CD4-positive, alpha-beta T cell treated with Interferon alpha-2 for 1 hour (primary cell): ENCODE measurements at regions not wholly inside any gene's neighbourhood (a gene's known extent, or its start where the extent isn't known, plus 50 kb on each side); places are given as distances from the start of the nearest gene placed in this dataset.
"Not testable (repeated sequence)": the region's sequence is repeated elsewhere in the genome, so short reads cannot be mapped to it uniquely, and the experiment has no call there.

Source experiments
- DNase-seq, 2 donors: peaks; one replicate each; pipeline ENCODE4 v3.0.0-alpha.2; 2020 to 2022

DNA sequence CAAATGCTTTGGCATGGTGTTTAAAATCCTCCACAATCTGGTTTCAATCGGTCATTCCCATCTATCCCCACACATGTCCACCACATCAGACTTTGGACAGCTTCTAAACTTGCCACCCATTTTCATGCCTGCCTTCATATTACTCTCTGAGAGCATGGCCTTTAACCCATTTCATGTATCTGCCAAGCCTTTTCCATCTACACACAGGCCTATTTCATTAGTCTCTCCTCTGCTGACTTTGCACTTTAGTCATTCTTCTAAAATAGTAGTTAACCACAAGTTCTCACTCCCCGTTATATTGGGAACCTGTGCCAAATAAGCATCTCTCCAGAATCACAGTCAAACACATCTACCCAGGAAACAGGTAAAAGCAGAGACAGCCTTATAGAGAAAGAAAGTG lies 142.2 kb downstream of the MZT1 start:
- no peak for DNase-seq

DNA sequence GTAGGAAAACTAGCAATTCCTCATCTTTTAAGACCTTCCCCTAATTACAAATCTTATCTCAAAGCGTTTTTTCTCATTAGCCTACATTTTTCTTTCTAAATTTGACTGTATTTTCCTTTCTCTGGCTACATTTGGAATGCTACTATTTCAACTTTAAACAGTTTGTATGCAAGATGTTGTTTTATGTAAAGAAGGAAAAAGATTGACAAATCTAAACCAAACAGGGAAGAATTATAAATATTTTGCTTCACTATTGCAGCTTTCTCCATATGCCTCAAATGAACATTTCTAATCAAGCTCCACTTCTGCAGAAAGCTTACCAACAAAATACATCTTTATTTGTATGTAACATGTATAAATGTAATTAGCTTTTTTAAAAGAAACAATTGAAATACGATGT lies 156.2 kb downstream of the MZT1 start:
- DNase-seq = no peak

DNA sequence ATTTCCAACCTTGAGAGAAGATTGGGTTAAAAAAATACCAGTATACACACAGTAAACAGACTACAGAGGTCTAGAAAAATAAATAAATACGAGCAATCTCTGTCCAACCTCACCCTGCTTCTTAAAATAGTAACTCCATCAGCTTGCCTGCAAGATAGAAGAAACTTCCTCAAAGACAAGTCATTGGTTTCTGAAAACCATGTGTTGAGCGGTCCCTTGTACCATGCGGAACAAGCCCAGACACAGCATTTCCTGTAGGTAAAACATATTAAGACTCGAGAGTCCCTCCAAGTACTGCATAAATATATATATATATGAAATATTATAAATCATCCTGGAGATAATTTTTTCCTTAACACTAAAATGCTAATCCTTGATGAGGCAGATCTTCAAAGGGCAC lies 157.4 kb downstream of the MZT1 start:
- no peak for DNase-seq

DNA sequence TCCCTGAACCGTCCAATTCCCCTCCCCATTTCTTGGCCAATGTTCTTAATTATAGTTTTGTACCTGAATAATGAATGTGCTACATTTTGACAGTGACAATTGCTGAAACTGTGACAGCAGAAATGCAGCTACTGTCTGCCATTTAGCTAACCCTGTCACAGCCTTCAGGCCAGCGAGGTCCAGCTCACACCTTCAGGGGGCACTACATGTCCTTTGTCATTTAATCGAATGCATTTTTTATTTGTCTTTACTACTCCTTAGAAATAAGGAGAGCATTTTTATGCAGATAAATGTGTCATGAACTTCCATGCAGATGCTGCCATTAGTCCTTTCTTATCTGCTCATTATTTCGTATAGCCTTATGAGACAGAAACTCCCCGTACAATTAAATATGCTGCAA lies 159.9 kb downstream of the MZT1 start:
- DNase-seq = no peak

DNA sequence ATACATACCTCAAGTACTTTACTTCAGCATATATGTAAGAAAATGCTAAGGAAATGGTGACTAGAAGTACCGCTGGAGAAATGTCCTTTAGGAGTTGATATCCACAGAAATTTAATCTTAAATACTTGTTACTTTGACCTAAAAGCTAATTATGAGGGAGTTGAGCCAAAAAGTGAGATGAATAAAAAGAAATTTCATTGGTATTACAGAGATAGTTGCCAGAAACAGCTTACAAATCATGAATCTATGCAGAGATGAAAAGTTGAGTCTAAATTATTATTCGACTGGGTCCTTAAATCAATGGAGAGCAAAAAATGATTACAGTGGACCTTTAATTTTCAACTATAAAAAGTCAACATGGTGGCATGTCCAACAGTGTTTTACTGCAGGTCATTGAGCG lies 160.9 kb downstream of the MZT1 start:
- no peak for DNase-seq

DNA sequence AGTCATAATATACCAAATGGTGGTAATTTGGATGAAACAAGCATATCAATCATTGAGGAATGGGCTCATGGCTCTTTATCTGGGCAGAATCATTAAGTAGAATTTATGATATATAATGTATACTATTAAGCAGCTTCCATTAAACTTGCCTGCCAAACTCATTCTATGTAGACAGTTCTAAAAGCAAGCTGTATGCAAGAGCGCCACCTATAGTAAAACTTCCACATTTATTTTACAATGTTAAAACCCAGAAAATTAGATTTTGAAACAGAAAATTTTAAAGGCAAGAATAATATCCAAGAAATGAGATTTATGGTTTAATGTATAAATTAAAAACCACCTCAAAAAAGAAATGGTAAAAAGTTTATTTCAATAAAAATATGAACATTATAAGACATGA lies 161.5 kb downstream of the MZT1 start:
- DNase-seq = no peak

DNA sequence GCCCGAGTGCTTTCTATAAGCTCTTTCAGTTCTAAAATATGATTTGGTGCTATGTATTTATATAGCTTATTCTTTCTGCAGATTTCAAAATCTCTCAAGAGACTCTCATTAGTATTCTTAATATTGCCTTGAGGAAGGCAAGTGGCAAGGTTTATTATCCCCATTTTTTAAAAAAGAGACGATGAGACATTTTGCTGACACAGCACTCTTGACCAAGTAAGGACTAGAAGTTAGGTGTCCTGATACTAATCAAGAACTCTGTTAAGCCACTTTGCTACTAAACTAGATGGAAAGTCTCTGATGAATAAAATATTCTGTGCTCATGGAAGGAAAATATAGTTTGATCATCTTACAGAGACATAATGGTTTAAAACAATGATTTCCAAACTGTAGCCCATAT lies 164.7 kb downstream of the MZT1 start:
- no peak for DNase-seq

DNA sequence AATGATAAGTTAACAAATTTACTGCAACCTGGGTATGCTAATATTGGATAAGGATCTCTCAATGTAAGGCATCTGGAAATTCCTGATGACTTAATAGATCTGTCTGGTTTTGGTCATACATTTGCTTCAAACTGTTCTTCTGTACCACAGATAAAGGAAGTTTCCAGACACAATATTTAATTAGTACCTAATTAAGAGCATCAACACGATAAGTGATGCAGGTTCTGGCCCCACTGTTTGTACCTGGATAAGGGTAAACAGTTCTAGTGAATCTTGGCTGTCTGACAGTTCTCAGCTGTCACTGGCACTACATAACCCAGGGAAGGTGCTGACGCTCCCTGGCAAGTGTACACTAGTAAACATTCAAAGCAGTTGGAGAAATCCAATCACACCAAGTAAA lies 165.6 kb downstream of the MZT1 start:
- DNase-seq = no peak

DNA sequence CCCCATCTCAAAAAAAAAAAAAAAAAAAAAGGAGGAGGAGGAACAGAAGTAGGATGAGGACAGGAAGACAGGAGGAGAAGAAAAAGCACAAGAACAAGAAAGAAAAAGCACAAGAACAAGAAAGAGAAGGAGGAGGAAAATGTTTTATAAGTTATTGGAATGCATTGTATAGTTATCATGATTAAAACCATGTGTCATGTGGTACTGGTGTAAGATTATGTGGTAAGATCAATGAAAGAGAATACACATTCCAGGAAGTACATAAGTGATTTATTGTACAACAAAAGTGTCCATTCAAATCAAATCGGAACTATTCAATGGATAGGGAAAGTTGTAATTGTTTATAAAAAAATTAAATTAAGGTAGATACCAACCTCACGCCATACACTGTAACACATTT lies 167.7 kb downstream of the MZT1 start:
- no peak for DNase-seq

DNA sequence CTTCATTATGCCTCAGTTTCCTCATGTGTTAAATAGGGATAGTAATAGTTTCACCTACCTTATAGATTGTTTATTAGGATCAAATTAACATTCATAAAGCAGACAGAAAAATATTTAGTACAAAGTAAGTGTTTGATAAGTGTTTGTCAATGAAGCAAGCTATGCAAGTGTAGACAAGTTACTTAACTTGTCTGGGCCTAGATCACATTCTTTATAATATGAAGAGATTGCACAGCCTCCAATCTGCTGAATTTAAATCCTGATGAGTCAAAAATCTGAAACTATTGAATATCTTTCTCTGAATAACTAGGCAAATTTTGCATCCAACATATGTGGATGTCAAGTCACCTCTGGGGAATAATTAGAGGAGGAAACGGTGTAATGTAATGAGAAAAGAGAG lies 170.5 kb downstream of the MZT1 start:
- DNase-seq = no peak

DNA sequence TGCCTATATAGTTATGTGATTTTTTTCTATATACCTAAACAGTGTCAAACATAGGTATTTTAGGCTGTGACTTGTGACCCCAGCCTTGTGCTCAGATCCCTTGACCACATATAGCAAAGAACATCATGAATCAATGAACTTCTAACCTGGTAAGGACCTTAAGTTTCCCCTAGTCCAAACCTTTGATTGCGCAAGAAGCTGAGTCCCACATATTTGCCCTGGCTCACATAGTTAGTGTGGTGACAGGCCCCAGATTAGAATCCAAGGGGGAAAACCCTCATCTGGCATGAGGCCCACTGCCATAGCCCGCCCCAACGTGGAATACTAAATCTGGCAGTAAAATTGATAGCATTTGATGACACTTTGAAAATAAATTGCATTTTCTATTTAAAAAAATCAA lies 171.8 kb downstream of the MZT1 start:
- no peak for DNase-seq

DNA sequence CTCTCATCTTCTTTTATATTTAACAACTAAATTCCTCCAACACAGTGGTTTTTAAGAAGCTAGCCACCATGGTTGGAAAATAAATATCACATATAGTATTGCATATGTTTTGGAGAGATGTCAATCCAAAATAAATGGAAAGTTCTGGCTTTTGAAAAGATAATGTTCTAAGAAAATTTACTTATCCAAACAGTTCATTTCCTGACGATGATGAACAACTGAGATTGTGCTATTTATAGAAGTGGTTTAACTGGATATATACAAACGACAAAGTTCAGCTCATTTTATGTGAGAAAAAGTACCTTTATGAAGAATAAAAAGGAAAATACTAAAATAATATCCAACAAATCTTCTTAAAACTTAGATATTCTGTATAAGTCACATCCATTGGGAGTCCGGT lies 174.7 kb downstream of the MZT1 start:
- no peak for DNase-seq

DNA sequence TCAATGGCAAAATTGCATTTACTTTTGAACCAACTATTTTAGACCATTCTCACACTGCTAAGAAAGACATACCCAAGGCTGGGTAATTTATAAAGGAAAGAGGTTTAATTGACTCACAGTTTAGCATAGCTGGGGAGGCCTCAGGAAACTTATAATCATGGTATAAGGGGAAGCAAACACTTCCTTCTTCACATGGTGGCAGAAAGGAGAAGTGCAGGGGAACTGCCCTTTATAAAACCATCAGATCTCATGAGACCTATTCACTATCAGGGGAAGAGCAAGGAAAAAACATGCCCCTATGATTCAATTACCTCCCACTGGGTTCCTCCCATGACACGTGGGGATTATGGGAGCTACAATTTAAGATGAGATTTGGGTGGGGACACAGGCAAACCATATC lies 181.5 kb downstream of the MZT1 start:
- DNase-seq = not testable (repeated sequence)

DNA sequence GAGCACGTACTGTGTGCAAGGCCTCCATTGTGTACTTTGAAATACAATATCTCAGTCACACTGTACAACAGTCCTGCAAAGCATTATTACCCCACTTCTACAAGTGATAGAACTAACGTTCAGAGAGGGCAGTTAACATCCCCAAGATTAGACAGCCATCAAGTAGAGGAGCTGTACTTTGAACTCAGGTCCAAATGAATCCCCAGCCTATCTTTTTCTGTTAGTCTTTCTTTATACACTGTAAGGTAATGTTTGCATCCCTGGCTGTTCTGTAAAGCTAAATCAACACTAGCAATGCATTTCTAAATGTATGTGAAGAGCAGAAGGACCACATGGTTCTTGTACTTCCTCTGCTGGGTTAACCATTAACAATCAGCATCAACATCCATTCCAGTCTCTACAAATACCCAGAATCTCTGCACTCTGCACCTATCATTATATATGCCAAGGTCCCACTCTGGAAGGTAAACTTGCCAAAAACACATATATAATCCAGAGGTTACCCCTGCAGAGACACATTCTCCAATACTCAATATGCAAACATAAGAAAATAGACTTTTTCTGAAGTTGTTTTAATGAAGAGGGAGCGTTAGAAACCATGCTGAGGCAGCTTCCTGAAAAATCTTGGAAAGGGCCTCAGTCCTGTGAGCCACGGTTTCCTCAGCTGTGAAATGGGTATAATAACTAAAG lies 182.3 kb downstream of the MZT1 start:
- DNase-seq = no peak

DNA sequence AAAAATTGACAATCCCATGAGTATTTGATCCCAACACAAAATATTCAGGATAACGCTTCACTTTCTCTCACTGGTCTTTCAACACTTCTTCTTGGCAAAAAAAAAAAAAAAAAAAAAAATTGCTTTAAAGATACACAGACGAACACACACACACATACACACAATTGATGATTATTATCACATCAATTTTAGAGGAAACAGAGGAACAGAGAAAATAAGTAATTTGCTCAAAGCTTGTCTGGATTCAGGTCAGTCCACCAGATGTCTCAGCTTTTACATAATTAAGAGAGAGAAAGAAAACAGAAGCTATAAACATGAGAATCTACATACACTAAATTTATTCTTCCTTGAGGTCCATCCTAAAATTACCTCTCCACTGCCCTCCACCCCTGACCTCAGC lies 183.4 kb downstream of the MZT1 start:
- no peak for DNase-seq

DNA sequence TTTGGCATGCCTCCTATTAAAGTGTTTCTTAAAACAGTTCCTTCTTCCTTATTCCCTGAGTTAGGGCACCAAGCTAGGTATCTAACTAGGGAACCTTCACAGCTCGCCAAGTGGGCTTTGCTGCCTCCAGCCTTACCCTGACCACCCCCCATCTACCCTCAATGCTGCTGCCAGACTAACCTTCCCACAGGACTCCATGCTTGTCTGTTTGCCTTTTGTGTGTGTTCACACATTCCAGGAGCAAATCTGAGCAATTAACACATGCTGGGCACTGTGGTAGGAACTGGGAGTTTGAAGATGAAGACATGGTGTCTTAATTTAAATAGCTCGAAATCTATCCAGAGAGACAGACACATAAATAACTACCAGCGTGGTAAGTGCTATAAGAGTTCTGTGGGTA lies 185.2 kb downstream of the MZT1 start:
- DNase-seq = no peak

DNA sequence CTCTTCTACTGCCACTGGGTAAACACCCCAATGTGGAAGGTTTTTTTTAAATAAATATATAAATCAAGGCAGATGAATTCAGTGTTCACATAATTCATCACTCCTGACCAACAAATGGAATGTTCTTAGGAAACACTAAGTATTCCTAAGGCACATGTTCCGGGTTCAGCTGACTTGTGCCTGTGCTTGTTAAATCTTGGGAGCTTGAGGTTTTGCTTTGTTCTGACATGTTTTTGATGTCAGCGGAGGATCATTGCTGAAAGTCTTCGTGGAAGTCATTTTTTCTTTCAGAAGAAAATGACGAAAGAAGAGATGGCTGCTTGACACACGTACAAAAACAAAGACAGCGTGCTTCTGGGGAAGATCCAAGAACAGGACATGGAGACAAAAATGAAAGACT lies 185.8 kb downstream of the MZT1 start:
- DNase-seq = no peak

DNA sequence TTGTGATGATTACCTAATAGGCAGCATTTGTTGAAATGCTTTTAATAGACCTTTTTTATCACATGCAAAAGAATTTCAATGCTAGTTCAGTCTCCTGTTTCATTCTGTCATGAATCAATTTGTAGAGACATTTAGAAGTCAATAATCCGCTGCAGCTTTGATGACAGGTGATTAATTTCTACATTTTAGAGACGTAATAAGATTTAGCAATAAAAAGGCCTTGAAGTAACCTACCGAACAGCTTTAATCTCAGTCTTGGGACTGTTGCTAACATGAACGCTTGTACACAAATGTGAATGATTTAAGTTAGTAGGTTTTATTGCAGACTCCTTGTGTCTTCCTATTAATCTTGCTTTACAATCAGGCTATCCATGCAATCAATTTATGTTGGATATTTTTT lies 186.5 kb downstream of the MZT1 start:
- DNase-seq = no peak

DNA sequence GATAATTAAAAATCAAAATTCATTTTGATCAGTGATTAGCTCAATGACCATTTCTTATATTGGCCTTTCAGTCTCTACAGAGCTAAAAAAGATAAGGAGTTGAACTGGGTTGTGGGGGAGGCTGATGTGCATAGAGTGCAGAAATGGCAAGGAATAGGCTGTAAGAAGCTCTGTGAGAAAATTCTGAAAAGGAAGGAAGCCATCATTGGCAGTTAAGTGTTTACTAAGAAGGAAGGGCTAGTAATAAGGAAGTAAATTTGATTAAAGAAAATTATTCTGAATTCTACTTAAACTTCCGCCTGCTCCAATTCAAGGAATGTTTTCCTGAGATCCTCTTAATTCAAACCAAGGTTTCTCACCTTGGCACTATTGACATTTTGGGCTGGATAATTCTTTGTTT lies 187.5 kb downstream of the MZT1 start:
- no peak for DNase-seq

DNA sequence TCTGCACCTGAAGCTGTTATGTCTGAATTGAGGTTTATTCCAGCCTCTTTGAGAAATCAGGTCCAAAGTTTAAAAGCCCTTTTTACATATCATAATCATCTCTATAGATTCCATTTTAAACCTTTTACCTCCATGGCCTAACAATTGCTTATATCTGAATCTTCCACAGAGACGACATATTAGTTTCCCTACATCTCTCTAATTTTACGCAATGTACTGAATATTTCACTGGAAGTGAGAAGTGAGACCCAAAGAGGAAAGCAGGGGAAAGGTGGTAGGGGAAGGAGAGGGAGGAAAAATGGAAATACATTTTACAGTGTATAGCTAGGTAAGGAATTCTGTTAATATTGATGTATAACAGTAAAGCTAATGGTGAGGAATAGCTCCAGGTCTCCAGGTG lies 189.6 kb downstream of the MZT1 start:
- no peak for DNase-seq

DNA sequence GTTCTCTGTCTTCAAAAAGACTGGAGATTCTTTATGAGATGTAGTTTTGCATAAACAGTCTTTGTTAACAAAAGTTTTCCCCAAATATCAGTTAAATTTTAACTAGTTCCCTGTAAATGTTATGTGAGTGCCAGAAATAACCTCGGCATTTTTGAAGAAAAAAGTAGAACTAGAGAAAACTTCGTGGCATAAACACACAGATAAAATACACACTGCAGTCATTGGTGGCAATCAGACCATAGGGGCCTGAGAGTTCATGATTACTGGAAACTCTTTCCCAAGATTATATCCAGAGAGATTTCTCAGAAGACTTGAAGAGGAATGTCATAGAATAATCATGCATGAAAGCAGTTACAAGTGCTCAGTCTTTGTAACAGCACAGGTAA lies 190.0 kb downstream of the MZT1 start:
- no peak for DNase-seq

DNA sequence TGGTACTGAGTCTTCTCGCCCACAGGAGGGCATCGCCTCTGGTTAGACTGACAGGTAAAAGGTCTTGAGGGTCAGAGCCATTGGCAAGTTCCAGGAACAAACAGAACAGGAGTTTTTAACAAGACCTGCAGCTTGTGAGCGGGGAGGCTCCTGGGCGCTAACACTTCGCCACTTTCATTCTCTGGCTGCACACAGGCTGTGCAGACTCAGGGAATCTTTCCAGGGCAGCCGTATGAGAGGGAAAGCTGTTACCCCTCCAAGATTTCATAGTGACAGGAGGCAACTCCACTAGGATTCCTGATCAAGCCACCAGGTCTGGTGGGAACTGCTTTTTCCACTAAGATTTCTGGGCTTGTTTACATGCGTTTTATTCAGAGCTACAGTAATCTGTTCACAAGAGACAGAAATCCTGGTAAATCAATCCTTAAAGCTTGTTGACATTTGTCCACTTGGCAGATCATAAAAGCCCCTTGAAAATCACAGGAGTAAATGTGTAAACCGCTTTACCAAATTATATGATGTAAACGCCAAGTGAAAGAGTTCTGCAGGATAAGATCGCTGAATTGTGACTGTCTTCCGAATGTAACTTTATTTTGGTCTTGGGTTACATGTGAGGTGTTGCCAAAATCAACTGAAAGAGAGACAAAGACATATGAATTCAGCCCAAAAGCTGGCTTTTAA lies 190.6 kb downstream of the MZT1 start:
- DNase-seq = no peak

DNA sequence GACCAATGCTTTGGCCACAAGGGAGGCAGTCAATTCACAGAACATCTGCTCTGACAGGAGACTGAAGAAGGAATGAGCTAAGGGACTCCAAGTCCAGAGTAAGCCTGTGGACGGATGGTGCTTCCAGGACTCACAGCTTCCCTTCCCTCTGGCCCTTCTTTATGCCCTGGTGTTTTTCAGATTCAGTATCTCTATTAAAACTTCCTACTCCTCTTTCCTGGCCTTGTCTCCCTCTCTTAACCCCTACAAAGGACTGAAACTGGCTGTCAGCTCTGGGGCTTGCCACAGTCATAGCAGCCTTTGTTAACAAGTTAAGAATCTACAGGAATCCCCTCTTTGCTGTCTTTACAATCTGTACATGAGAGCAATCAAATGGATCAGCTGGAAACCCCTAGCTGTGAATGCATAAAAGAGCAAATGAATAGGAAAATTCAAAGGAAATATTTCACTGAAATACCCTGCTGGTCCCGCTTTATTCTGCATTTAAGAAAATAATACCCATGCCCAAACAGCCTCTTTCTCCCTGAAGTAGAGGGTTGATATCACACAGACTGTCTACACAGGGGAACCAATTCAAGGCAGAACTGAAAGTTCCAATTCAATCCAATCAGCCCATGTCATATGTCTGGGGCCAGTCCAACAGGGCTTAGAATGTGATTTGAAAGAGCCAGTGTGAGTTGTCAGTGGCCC lies 192.3 kb downstream of the MZT1 start:
- DNase-seq = no peak

DNA sequence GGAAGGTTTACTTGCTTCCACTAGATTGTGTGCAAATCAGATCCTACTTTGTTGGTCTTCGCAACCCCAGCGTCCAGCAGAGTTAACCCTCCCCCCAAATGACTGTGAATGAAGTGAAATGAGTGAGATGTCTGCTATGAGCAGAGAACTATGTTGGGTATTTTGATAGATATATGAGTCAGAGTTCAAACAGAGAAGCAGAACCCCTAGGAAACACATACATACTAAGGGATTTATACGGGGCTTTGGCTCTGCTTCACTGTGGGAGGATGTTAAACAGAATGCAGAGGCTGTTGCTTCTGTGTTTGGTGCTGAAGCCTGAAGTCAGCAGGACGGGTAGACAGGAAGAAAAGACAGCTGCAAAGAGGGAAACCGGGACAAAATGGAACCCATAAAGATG lies 197.0 kb downstream of the MZT1 start:
- no peak for DNase-seq

DNA sequence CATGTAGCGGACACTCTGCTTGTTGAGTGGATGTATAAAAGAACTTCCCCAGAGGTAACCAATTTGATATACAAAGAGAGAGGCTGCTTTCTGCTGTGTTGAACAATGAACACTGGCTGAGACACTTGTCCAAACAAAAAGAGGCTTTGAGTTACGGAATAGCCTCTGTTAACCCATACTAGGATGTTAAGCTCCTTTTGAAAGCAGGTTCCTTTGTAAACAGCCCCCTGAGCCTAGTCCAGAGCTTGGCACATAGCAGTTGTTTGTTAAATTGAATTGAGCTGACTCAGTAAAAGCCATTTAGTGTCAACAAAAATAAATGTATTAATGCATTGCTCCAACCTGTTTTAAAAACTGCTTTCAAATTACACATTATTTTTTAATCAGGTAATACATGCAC lies 200.1 kb downstream of the MZT1 start:
- DNase-seq = no peak
